Loucy (cell line): ENCODE measurements at regions not wholly inside any gene's neighbourhood (a gene's known extent, or its start where the extent isn't known, plus 50 kb on each side); places are given as distances from the start of the nearest gene placed in this dataset.

Experiments used
- H2AFZ ChIP-seq: fragments of 200-600 bp; sonication (generic); 2 replicates; pipeline ENCODE4 v1.6.0; 2016; ENCODE audit warnings: antibody characterized with exemption, mild to moderate bottlenecking, low read length, moderate library complexity
- H3F3A ChIP-seq: fragments of 200-600 bp; 2 replicates; pipeline ENCODE4 v1.6.0; 2016; ENCODE audit warnings: antibody characterized with exemption, low read depth, mild to moderate bottlenecking
- H3K27me3 ChIP-seq: fragments of 200-600 bp; sonication (generic); 2 replicates; pipeline ENCODE4 v1.6.1; 2014; ENCODE audit warnings: low read length, mild to moderate bottlenecking; ENCODE audit not compliant: insufficient read depth, poor library complexity, severe bottlenecking
- H3K36me3 ChIP-seq: fragments of 200-600 bp; sonication (generic); 2 replicates; pipeline ENCODE4 v1.6.1; 2016; ENCODE audit warnings: low read length; ENCODE audit not compliant: insufficient read depth
- H3K4me1 ChIP-seq: fragments of 200-600 bp; sonication (generic); 2 replicates; pipeline ENCODE4 v1.5.1; 2014; ENCODE audit warnings: low read length, mild to moderate bottlenecking; ENCODE audit not compliant: insufficient read depth, poor library complexity, severe bottlenecking
- H3K4me2 ChIP-seq: fragments of 200-600 bp; sonication (generic); 2 replicates; pipeline ENCODE4 v1.6.0; 2014; ENCODE audit warnings: antibody characterized with exemption, low read length, low read depth, mild to moderate bottlenecking; ENCODE audit not compliant: poor library complexity, severe bottlenecking
- H3K4me3 ChIP-seq: fragments of 200-600 bp; sonication (generic); 2 replicates; pipeline ENCODE4 v1.5.1; 2014; ENCODE audit warnings: low read length, mild to moderate bottlenecking, mixed read lengths; ENCODE audit not compliant: poor library complexity, severe bottlenecking
- H3K79me2 ChIP-seq: fragments of 200-600 bp; sonication (generic); 2 replicates; pipeline ENCODE4 v1.6.1; 2014; ENCODE audit warnings: low read length; ENCODE audit not compliant: insufficient read depth
- H3K9ac ChIP-seq: fragments of 200-600 bp; sonication (generic); 2 replicates; pipeline ENCODE4 v1.6.0; 2014; ENCODE audit warnings: mild to moderate bottlenecking, low read depth, low read length, moderate library complexity; ENCODE audit not compliant: poor library complexity, severe bottlenecking
- H3K9me2 ChIP-seq: fragments of 200-600 bp; sonication (generic); replicated peaks from 2 replicates; pipeline ENCODE4 v1.6.1; 2016; ENCODE audit warnings: low read depth, low read length, mixed read lengths
- H3K9me3 ChIP-seq: fragments of 200-600 bp; sonication (generic); 2 replicates; pipeline ENCODE4 v1.6.1; 2014; ENCODE audit warnings: mild to moderate bottlenecking, antibody characterized with exemption, low read length, low read depth; ENCODE audit not compliant: insufficient read depth
- H4K20me1 ChIP-seq: fragments of 200-600 bp; sonication (generic); 2 replicates; pipeline ENCODE4 v1.6.0; 2014; ENCODE audit warnings: antibody characterized with exemption, low read length, mild to moderate bottlenecking; ENCODE audit not compliant: insufficient read depth, poor library complexity, severe bottlenecking
- EZH2phosphoT487 ChIP-seq: fragments of 200-600 bp; IDR thresholded peaks from 2 replicates; pipeline ENCODE4 v1.6.1; 2018; ENCODE audit warnings: antibody characterized with exemption, mild to moderate bottlenecking, moderate library complexity, borderline replicate concordance
- TF ChIP-seq, protein P1 (sequence below): fragments of 200-600 bp; sonication (generic); conservative IDR thresholded peaks from 2 replicates; pipeline ENCODE4 v1.5.1; 2014; ENCODE audit warnings: mild to moderate bottlenecking, antibody characterized with exemption, low read length

DNA sequence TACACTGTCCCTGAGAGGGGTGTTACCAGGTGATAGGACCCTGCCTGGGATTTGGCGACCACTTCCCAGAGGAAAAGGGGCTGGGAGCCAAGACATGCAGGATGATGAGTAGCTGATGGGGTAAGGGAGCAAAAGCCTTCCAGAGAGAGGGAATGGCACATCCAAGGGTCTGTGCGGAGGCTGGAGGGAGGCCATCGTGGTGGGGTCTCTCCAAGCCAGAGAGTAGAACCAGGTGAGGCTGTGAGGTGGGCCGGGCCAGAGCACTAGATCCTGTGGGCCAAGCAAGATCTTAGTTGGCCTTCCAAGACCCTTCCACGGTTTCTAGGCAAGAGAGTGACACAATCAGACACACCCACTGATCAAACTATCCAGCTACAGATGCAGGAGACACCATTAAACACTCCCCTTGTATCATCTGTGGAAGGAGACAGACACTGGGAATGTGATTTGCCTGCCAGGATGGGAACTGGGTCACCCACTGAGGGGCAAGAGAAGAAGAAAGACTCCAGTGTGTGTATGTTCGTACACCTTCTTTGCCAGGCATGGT, 128.9 kb downstream of the BANF2 start:
- Histone ChIP-seq H3K4me1 (no peaks in the 10 kb centered on the region), H3K9me3 (no peaks in the 10 kb centered on the region), H3K36me3 (no peaks in the 10 kb centered on the region), H3F3A (no peaks in the 10 kb centered on the region), H2AFZ (no peak overlapping the region), H3K27me3 (no peaks in the 10 kb centered on the region), H3K4me2 (no peak overlapping the region), H4K20me1 (no peaks in the 10 kb centered on the region), H3K9me2 (no peaks in the 10 kb centered on the region), H3K9ac (no peak overlapping the region), H3K4me3 (no peak overlapping the region), H3K79me2 (no peaks in the 10 kb centered on the region)
- TF ChIP-seq, protein P1, sequence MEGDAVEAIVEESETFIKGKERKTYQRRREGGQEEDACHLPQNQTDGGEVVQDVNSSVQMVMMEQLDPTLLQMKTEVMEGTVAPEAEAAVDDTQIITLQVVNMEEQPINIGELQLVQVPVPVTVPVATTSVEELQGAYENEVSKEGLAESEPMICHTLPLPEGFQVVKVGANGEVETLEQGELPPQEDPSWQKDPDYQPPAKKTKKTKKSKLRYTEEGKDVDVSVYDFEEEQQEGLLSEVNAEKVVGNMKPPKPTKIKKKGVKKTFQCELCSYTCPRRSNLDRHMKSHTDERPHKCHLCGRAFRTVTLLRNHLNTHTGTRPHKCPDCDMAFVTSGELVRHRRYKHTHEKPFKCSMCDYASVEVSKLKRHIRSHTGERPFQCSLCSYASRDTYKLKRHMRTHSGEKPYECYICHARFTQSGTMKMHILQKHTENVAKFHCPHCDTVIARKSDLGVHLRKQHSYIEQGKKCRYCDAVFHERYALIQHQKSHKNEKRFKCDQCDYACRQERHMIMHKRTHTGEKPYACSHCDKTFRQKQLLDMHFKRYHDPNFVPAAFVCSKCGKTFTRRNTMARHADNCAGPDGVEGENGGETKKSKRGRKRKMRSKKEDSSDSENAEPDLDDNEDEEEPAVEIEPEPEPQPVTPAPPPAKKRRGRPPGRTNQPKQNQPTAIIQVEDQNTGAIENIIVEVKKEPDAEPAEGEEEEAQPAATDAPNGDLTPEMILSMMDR, result no peak
- no peak for TF ChIP-seq EZH2phosphoT487

DNA sequence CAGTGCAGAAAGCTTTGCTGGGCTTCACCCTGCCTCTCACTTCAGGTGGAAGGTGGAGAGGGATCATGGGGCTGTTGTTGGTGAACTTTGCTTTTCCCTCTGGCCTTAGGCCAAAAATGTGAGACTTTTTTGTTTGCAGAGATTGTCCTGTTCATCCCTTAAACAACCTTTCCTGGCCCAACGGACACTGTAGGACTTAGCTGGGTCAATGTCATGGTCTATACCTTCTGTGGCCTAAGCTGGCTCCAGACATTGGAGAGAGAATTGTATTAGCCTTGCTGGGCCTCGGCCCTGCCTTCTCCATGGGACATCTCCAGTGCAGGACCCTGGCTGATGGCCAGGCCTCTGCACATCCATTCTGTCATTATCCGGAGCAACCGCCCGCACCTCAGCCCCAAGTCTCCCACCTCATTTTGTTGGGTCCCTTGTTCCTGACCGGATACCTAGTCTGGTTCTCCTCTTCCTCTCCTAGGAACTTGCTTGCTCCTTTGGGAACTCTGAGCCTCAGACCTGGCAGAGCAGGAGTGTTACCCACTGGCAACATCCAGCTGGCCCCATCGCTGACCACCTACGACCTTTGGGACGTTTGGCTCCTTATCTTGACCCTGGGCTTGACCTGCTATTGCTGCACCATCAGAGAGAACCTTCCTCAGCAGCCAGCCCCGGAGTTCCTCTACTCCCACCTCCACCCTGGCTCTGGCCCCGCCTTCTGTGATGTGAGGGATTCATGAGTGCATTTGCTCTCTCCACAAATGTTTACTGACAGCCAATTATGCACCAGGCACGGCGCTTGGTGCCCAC, 128.2 kb downstream of the BANF2 start:
- H4K20me1 ChIP-seq, result no peaks in the 10 kb centered on the region
- no peaks in the 10 kb centered on the region for H3K27me3 ChIP-seq
- H3K36me3 ChIP-seq, result no peaks in the 10 kb centered on the region
- no peaks in the 10 kb centered on the region for H3K9me2 ChIP-seq
- no peak overlapping the region for H3K9ac ChIP-seq
- H3K79me2 ChIP-seq, result no peaks in the 10 kb centered on the region
- no peaks in the 10 kb centered on the region for H3F3A ChIP-seq
- no peak overlapping the region for H2AFZ ChIP-seq
- TF ChIP-seq, protein P1, result no peak
- no peak for TF ChIP-seq EZH2phosphoT487
- H3K4me2 ChIP-seq, result no peak overlapping the region
- H3K4me1 ChIP-seq, result no peaks in the 10 kb centered on the region
- H3K4me3 ChIP-seq, result no peak overlapping the region
- no peaks in the 10 kb centered on the region for H3K9me3 ChIP-seq

DNA sequence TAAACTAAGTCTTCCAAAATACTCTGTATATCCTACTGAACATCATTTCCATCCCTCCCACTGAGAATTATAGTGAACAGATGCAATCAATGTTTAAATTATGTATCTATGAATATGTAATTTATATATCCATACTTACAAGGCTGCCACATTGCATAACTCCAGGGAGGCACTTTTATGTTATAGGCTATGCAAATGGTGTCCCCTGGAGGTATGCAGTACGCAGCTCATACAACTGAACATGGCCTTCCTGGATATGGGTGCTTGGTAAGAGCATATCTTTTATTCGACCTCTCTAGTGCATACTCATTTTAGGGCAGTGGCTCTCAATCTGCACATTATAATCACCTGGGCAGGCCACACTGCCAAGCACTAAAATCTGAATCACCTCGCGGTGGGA, 127.3 kb downstream of the BANF2 start:
- Histone ChIP-seq H3K9me3 (no peaks in the 10 kb centered on the region), H2AFZ (no peak overlapping the region), H4K20me1 (no peaks in the 10 kb centered on the region), H3K9ac (no peak overlapping the region), H3K36me3 (no peaks in the 10 kb centered on the region), H3K9me2 (no peaks in the 10 kb centered on the region), H3K4me2 (no peak overlapping the region), H3K27me3 (no peaks in the 10 kb centered on the region), H3K4me1 (no peaks in the 10 kb centered on the region), H3F3A (no peaks in the 10 kb centered on the region), H3K79me2 (no peaks in the 10 kb centered on the region), H3K4me3 (no peak overlapping the region)
- TF ChIP-seq, protein P1, result no peak
- no peak for TF ChIP-seq EZH2phosphoT487
